ENCODE measurements at regions not wholly inside any gene's neighbourhood (a gene's known extent, or its start where the extent isn't known, plus 50 kb on each side); places are given as distances from the start of the nearest gene placed in this dataset.

DNA sequence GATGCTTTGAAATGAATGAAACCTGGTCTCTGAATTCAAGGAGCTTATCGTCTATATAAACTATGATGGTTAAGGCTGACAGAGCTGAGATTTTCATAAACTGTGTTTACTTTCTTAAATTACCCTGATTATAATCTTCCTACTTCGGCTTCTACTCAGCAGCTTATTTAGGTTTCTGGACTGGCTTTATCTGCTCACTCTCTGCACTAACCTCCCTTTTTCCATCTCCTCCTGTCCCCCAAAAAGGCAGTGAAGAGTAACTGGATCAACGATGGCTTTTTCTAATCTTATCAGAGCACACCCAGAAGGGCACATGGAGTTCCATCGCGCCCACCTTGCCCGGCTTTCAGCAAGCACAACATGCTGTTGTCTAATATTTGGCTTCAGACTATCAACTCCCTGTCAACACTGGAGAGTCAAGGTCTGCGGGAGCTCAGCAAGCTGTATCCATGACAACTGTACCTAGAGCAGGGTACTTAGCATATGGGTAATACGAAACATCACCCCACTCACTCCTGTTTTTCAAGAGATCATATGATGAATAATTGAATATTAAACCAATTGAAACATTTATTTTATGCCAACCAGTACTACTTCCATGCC is 417.3 kb downstream of the GABRB3 start:
- no peak for TF ChIP-seq EZH2 (IDR thresholded peaks at IDR 0.05; ENCODE audit: insufficient read depth, low read length)
- TF ChIP-seq, protein P1, sequence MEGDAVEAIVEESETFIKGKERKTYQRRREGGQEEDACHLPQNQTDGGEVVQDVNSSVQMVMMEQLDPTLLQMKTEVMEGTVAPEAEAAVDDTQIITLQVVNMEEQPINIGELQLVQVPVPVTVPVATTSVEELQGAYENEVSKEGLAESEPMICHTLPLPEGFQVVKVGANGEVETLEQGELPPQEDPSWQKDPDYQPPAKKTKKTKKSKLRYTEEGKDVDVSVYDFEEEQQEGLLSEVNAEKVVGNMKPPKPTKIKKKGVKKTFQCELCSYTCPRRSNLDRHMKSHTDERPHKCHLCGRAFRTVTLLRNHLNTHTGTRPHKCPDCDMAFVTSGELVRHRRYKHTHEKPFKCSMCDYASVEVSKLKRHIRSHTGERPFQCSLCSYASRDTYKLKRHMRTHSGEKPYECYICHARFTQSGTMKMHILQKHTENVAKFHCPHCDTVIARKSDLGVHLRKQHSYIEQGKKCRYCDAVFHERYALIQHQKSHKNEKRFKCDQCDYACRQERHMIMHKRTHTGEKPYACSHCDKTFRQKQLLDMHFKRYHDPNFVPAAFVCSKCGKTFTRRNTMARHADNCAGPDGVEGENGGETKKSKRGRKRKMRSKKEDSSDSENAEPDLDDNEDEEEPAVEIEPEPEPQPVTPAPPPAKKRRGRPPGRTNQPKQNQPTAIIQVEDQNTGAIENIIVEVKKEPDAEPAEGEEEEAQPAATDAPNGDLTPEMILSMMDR (IDR thresholded peaks at IDR 0.05; ENCODE audit: insufficient read depth, low read depth, low read length): no peak

Data from astrocyte (in vitro differentiated cells and primary cell).